IMR-90 (cell line): ENCODE measurements at regions not wholly inside any gene's neighbourhood (a gene's known extent, or its start where the extent isn't known, plus 50 kb on each side); places are given as distances from the start of the nearest gene placed in this dataset.

Experiments
- ATAC-seq: fragments of 200-7000 bp; cut with Tn5 transposase; 2 replicates; pipeline ENCODE4 v1.9.1; 2020; ENCODE audit warnings: low read depth, mild to moderate bottlenecking, moderate library complexity
- BruUV-seq: library from RNA; stranded (reverse); fragments of 400-500 nt; replicated peaks from 2 replicates; lab custom pipeline; 2021; lab: Mats Ljungman, UMichigan
- CTCF ChIA-PET: fragments of 300-600 bp; formaldehyde crosslinking; extraction: SDS; loops from one replicate; lab custom pipeline; 2021; ENCODE audit warnings: antibody characterized with exemption; lab: Yijun Ruan, JAX
- POLR2A ChIA-PET: fragments of 300-600 bp; sonication (Branson Sonifier 250); formaldehyde crosslinking; loops from one replicate; lab custom pipeline; 2022; ENCODE audit warnings: antibody characterized with exemption; ENCODE audit not compliant: unreplicated experiment; lab: Charles Lee
- DNase-seq: peaks from one replicate; pipeline ENCODE4 v3.0.0; 2013
- H2AFZ ChIP-seq: replicated peaks from 2 replicates; pipeline ENCODE3; 2013; ENCODE audit warnings: low read length, mild to moderate bottlenecking; ENCODE audit not compliant: poor library complexity
- H2AK5ac ChIP-seq: 2 replicates; pipeline ENCODE4 v1.6.1; 2013; ENCODE audit warnings: low read depth, low read length, inconsistent platforms
- H2AK9ac ChIP-seq: replicated peaks from 2 replicates; pipeline ENCODE3; 2013; ENCODE audit warnings: mild to moderate bottlenecking, low read depth, low read length, moderate library complexity; ENCODE audit not compliant: poor library complexity
- H2BK120ac ChIP-seq: 2 replicates; pipeline ENCODE4 v1.6.1; 2013; ENCODE audit warnings: low read depth, low read length, inconsistent platforms
- H2BK15ac ChIP-seq: 3 replicates; pipeline ENCODE4 v1.6.1; 2013; ENCODE audit warnings: low read depth, low read length, inconsistent platforms
- H2BK20ac ChIP-seq: 2 replicates; pipeline ENCODE4 v1.6.1; 2013; ENCODE audit warnings: low read depth, mild to moderate bottlenecking, inconsistent platforms, low read length, moderate library complexity
- H2BK5ac ChIP-seq: 2 replicates; pipeline ENCODE4 v1.6.1; 2013; ENCODE audit warnings: mild to moderate bottlenecking, low read depth, low read length, inconsistent platforms; ENCODE audit not compliant: poor library complexity, severe bottlenecking
- H3K14ac ChIP-seq: replicated peaks from 2 replicates; pipeline ENCODE4 v1.6.1; 2013; ENCODE audit warnings: low read depth, low read length, inconsistent platforms
- H3K18ac ChIP-seq: 2 replicates; pipeline ENCODE4 v1.6.1; 2013; ENCODE audit warnings: low read depth, low read length, control low read depth
- H3K23ac ChIP-seq: 2 replicates; pipeline ENCODE4 v1.6.1; 2013; ENCODE audit warnings: low read depth, low read length, inconsistent platforms
- H3K27ac ChIP-seq: 2 replicates; pipeline ENCODE4 v1.5.1; 2013; ENCODE audit warnings: mild to moderate bottlenecking, control low read depth, low read length; ENCODE audit not compliant: insufficient read depth
- H3K27me3 ChIP-seq: 2 replicates; pipeline ENCODE4 v1.6.1; 2013; ENCODE audit warnings: low read length; ENCODE audit not compliant: control insufficient read depth, insufficient read depth
- H3K36me3 ChIP-seq: 2 replicates; pipeline ENCODE4 v1.6.1; 2013; ENCODE audit warnings: low read length, mixed read lengths; ENCODE audit not compliant: control insufficient read depth, insufficient read depth
- H3K4ac ChIP-seq: 2 replicates; pipeline ENCODE4 v1.6.1; 2013; ENCODE audit warnings: low read depth, low read length, inconsistent platforms
- H3K4me1 ChIP-seq: 2 replicates; pipeline ENCODE4 v1.6.1; 2013; ENCODE audit warnings: low read length, mixed read lengths; ENCODE audit not compliant: control insufficient read depth, insufficient read depth
- H3K4me2 ChIP-seq: 2 replicates; pipeline ENCODE4 v1.6.1; 2013; ENCODE audit warnings: low read depth, mild to moderate bottlenecking, control low read depth, low read length, moderate library complexity
- H3K4me3 ChIP-seq: 2 replicates; pipeline ENCODE4 v1.5.1; 2013; ENCODE audit warnings: low read depth, mild to moderate bottlenecking, control low read depth, low read length, moderate library complexity; ENCODE audit not compliant: insufficient read depth
- H3K56ac ChIP-seq: 2 replicates; pipeline ENCODE4 v1.6.1; 2013; ENCODE audit warnings: low read length, inconsistent platforms; ENCODE audit not compliant: insufficient read depth; ENCODE audit errors: extremely low read depth
- H3K79me1 ChIP-seq, 2 experiments: 2 replicates each; pipeline ENCODE4 v1.6.1; 2013; ENCODE audit warnings: low read length in 2 of 2, inconsistent platforms in 1 of 2, low read depth in 1 of 2
- H3K9ac ChIP-seq: 2 replicates; pipeline ENCODE4 v1.6.1; 2013; ENCODE audit warnings: low read depth, low read length, control low read depth
- H3K9me1 ChIP-seq: 2 replicates; pipeline ENCODE4 v1.6.1; 2013; ENCODE audit warnings: low read length, inconsistent platforms; ENCODE audit not compliant: insufficient read depth
- H3K9me3 ChIP-seq: 2 replicates; pipeline ENCODE4 v1.6.1; 2013; ENCODE audit warnings: low read length; ENCODE audit not compliant: control insufficient read depth, insufficient read depth
- H4K20me1 ChIP-seq: 2 replicates; pipeline ENCODE4 v1.6.1; 2013; ENCODE audit warnings: low read length, inconsistent platforms; ENCODE audit not compliant: insufficient read depth
- H4K5ac ChIP-seq: 2 replicates; pipeline ENCODE4 v1.6.1; 2013; ENCODE audit warnings: mild to moderate bottlenecking, low read depth, low read length, control low read depth
- H4K8ac ChIP-seq, 2 experiments: 2 replicates each; pipeline ENCODE4 v1.6.1; 2013; ENCODE audit warnings: low read depth in 2 of 2, low read length in 2 of 2, control low read depth in 1 of 2, inconsistent platforms in 1 of 2
- H4K91ac ChIP-seq: 2 replicates; pipeline ENCODE4 v1.6.1; 2013; ENCODE audit warnings: low read depth, low read length, inconsistent platforms; ENCODE audit not compliant: insufficient read depth
- MAFK ChIP-seq: IDR thresholded peaks from 2 replicates; pipeline ENCODE4 v1.6.1; 2012; ENCODE audit warnings: low read depth, low read length, improper control_type of control experiment
- WGBS, 2 experiments: methylation state at CpG; one replicate each; pipeline versions ENCODE4 v1.1.5 to v1.1.7; 2013; ENCODE audit warnings: missing lambda C conversion rate in 2 of 2; ENCODE audit not compliant: insufficient read length in 1 of 2; ENCODE audit errors: extremely low coverage in 2 of 2; 5-methylcytosine and 5-hydroxymethylcytosine counted together
- dilution Hi-C: fragments of 300-500 bp; cut with HindIII; formaldehyde crosslinking; loops from one replicate; pipeline ENCODE4 v1.14.3; 2018; ENCODE audit warnings: low sequenced_read_pairs; ENCODE audit not compliant: unreplicated experiment
- in situ Hi-C: fragments of 300-500 bp; cut with MboI; formaldehyde crosslinking; loops from 3 replicates; pipeline ENCODE4 v1.14.3; 2019; ENCODE audit warnings: low sequenced_read_pairs, inconsistent platforms, mixed read lengths
- intact Hi-C: fragments of 100-400 bp; cut with micrococcal nuclease; formaldehyde crosslinking; loops from 2 replicates; pipeline ENCODE4 v1.10.0; 2022
- TF ChIP-seq, protein P1 (sequence below): conservative IDR thresholded peaks from 2 replicates; pipeline ENCODE4 v1.5.1; 2012; ENCODE audit warnings: mild to moderate bottlenecking, low read depth, low read length, improper control_type of control experiment

DNA sequence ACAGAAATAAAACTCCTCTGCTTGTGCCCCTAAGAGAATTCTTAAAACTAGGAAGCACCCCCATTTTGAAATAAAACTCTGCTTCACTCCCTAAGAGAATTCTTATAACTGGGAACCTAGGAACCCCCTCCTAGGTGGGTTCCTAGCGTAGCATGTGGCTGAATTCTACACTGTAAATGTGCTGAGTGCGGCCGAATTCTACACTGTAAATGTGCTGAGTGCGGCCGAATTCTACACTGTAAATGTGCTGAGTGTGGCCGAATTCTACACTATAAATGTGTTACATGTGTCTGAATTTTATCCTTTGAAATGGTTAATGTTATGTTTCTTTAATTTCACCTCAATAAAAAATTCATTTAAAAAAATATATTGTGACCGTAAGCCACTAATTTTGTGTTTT, 79.3 kb downstream of the PSMB1 start:
- no peaks in the 10 kb centered on the region for H3K36me3 ChIP-seq
- H2AK9ac ChIP-seq, result no peak overlapping the region
- no peak overlapping the region for H4K5ac ChIP-seq
- WGBS, 2 experiments, result no CpG with 5 or more reads among the region's 7 CpGs
- no peak overlapping the region for H3K9ac ChIP-seq
- no peaks in the 10 kb centered on the region for H4K20me1 ChIP-seq
- H2BK120ac ChIP-seq, result no peak overlapping the region
- ATAC-seq (no peak), DNase-seq (no peak)
- no peaks in the 10 kb centered on the region for H3K79me1 ChIP-seq
- H2BK5ac ChIP-seq, result no peak overlapping the region
- H2BK15ac ChIP-seq, result no peak overlapping the region
- CTCF ChIA-PET, result no interaction called here
- no peak overlapping the region for H4K91ac ChIP-seq
- H3K9me3 ChIP-seq, result no peaks in the 10 kb centered on the region
- H3K56ac ChIP-seq, result no peak overlapping the region
- no peak overlapping the region for H3K18ac ChIP-seq
- H3K27me3 ChIP-seq, result peaks cover 13% of the 10 kb centered on the region; the same call in 1 of the 2 replicates
- in situ Hi-C loops, result no loop called here
- no peak overlapping the region for H2AFZ ChIP-seq
- H3K4me1 ChIP-seq, result no peaks in the 10 kb centered on the region
- no peak overlapping the region for H2AK5ac ChIP-seq
- H3K4ac ChIP-seq, result no peak overlapping the region
- no peak overlapping the region for H3K4me2 ChIP-seq
- H4K8ac ChIP-seq, result no peak overlapping the region
- H3K14ac ChIP-seq, result no peak overlapping the region
- H3K23ac ChIP-seq, result no peak overlapping the region
- no TSS peak for BruUV-seq
- no peak overlapping the region for H2BK20ac ChIP-seq
- no peak overlapping the region for H3K4me3 ChIP-seq
- H3K9me1 ChIP-seq, result no peaks in the 10 kb centered on the region
- intact Hi-C loops, result no loop called here
- dilution Hi-C loops, result no loop called here
- POLR2A ChIA-PET, result no interaction called here
- H3K27ac ChIP-seq, result no peak overlapping the region
- TF ChIP-seq, protein P1, sequence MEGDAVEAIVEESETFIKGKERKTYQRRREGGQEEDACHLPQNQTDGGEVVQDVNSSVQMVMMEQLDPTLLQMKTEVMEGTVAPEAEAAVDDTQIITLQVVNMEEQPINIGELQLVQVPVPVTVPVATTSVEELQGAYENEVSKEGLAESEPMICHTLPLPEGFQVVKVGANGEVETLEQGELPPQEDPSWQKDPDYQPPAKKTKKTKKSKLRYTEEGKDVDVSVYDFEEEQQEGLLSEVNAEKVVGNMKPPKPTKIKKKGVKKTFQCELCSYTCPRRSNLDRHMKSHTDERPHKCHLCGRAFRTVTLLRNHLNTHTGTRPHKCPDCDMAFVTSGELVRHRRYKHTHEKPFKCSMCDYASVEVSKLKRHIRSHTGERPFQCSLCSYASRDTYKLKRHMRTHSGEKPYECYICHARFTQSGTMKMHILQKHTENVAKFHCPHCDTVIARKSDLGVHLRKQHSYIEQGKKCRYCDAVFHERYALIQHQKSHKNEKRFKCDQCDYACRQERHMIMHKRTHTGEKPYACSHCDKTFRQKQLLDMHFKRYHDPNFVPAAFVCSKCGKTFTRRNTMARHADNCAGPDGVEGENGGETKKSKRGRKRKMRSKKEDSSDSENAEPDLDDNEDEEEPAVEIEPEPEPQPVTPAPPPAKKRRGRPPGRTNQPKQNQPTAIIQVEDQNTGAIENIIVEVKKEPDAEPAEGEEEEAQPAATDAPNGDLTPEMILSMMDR, result no peak
- TF ChIP-seq MAFK, result peak; percentile 89
